ENCODE measurements at regions not wholly inside any gene's neighbourhood (a gene's known extent, or its start where the extent isn't known, plus 50 kb on each side); places are given as distances from the start of the nearest gene placed in this dataset.

GRCh38 chr13:97077341-97077740 is 83.1 kb upstream of the OXGR1 start (continued):
- TF ChIP-seq, protein P1, sequence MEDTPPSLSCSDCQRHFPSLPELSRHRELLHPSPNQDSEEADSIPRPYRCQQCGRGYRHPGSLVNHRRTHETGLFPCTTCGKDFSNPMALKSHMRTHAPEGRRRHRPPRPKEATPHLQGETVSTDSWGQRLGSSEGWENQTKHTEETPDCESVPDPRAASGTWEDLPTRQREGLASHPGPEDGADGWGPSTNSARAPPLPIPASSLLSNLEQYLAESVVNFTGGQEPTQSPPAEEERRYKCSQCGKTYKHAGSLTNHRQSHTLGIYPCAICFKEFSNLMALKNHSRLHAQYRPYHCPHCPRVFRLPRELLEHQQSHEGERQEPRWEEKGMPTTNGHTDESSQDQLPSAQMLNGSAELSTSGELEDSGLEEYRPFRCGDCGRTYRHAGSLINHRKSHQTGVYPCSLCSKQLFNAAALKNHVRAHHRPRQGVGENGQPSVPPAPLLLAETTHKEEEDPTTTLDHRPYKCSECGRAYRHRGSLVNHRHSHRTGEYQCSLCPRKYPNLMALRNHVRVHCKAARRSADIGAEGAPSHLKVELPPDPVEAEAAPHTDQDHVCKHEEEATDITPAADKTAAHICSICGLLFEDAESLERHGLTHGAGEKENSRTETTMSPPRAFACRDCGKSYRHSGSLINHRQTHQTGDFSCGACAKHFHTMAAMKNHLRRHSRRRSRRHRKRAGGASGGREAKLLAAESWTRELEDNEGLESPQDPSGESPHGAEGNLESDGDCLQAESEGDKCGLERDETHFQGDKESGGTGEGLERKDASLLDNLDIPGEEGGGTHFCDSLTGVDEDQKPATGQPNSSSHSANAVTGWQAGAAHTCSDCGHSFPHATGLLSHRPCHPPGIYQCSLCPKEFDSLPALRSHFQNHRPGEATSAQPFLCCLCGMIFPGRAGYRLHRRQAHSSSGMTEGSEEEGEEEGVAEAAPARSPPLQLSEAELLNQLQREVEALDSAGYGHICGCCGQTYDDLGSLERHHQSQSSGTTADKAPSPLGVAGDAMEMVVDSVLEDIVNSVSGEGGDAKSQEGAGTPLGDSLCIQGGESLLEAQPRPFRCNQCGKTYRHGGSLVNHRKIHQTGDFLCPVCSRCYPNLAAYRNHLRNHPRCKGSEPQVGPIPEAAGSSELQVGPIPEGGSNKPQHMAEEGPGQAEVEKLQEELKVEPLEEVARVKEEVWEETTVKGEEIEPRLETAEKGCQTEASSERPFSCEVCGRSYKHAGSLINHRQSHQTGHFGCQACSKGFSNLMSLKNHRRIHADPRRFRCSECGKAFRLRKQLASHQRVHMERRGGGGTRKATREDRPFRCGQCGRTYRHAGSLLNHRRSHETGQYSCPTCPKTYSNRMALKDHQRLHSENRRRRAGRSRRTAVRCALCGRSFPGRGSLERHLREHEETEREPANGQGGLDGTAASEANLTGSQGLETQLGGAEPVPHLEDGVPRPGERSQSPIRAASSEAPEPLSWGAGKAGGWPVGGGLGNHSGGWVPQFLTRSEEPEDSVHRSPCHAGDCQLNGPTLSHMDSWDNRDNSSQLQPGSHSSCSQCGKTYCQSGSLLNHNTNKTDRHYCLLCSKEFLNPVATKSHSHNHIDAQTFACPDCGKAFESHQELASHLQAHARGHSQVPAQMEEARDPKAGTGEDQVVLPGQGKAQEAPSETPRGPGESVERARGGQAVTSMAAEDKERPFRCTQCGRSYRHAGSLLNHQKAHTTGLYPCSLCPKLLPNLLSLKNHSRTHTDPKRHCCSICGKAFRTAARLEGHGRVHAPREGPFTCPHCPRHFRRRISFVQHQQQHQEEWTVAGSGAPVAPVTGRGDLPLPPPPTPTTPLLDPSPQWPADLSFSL (CRISPR knock-in tag; IDR thresholded peaks at IDR 0.05) = no peak
- no peak for TF ChIP-seq KDM5B (CRISPR knock-in tag; IDR thresholded peaks at IDR 0.05; ENCODE audit: borderline replicate concordance)
- no peak for TF ChIP-seq YEATS2 (CRISPR knock-in tag; IDR thresholded peaks at IDR 0.05; ENCODE audit: borderline replicate concordance)
- no peak for TF ChIP-seq GZF1 (CRISPR knock-in tag; IDR thresholded peaks at IDR 0.05)
- TF ChIP-seq ZNF260 (CRISPR knock-in tag; IDR thresholded peaks at IDR 0.05; ENCODE audit: borderline replicate concordance, low read depth) = no peak
- no peak for TF ChIP-seq GATAD2A (CRISPR knock-in tag; IDR thresholded peaks at IDR 0.05)
- no peak for TF ChIP-seq NBN (conservative IDR thresholded peaks at IDR 0.05)
- TF ChIP-seq, protein P2, sequence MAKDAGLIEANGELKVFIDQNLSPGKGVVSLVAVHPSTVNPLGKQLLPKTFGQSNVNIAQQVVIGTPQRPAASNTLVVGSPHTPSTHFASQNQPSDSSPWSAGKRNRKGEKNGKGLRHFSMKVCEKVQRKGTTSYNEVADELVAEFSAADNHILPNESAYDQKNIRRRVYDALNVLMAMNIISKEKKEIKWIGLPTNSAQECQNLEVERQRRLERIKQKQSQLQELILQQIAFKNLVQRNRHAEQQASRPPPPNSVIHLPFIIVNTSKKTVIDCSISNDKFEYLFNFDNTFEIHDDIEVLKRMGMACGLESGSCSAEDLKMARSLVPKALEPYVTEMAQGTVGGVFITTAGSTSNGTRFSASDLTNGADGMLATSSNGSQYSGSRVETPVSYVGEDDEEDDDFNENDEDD (CRISPR knock-in tag; IDR thresholded peaks at IDR 0.05; ENCODE audit: borderline replicate concordance) = no peak
- TF ChIP-seq, protein P3, sequence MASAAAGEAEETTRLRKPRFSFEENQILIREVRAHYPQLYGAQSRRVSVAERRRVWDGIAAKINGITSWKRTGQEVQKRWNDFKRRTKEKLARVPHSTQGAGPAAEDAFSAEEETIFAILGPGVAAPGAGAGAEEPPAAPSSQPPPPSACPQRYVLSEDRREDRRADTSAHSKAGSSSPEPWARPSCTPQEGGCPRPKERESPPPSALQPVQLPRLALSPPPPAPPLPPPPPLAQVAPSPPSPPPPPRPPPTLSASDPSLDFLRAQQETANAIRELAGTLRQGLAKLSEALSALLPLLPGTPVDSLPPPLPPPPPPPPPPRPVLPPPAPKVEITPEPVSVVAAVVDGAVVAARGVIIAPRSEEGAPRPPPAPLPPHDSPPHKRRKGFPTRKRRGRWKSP (CRISPR knock-in tag; IDR thresholded peaks at IDR 0.05) = no peak
- no peak for TF ChIP-seq SMARCC2 (IDR thresholded peaks at IDR 0.05)
- TF ChIP-seq SUZ12 (IDR thresholded peaks at IDR 0.05; ENCODE audit: low read depth, low read length) = no peak
- TF ChIP-seq SAP130 (CRISPR knock-in tag; IDR thresholded peaks at IDR 0.05; ENCODE audit: low read depth) = no peak
